ENCODE measurements at regions not wholly inside any gene's neighbourhood (a gene's known extent, or its start where the extent isn't known, plus 50 kb on each side); places are given as distances from the start of the nearest gene placed in this dataset.

DNA sequence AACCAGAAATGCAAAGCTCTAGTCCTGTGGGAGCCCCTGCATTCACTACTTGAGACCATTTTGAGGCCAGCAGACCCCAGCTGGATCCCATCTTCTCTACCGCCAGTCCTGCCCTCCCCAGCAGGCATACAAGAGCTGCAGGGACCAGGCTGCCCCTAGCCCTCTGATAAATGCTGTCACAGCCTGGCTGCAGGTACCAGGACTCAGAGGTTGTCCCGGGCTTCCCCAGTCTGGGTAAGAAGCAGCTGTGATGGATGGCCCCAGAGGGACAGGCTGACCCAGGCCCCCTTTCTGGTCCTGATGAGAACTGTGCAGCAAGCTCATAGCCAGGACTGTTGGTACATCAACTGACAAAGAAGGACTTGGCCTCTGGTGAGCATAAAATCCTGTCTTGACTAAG lies 132.9 kb upstream of the APCDD1 start:
- ATAC-seq (replicated peaks in 1 of 2) (no peak), DNase-seq (no peak)
- no peaks in the 10 kb centered on the region for H3K27me3 Mint-ChIP-seq (ENCODE audit: low read depth)
- no peaks in the 10 kb centered on the region for H3K4me1 Mint-ChIP-seq (ENCODE audit: low read depth)
- H3K27ac Mint-ChIP-seq = no peak overlapping the region
- H3K9me3 Mint-ChIP-seq = no peaks in the 10 kb centered on the region
- no peak overlapping the region for H3K4me3 Mint-ChIP-seq
- no peaks in the 10 kb centered on the region for H3K36me3 Mint-ChIP-seq (ENCODE audit: insufficient read depth in 2 of 2)

DNA sequence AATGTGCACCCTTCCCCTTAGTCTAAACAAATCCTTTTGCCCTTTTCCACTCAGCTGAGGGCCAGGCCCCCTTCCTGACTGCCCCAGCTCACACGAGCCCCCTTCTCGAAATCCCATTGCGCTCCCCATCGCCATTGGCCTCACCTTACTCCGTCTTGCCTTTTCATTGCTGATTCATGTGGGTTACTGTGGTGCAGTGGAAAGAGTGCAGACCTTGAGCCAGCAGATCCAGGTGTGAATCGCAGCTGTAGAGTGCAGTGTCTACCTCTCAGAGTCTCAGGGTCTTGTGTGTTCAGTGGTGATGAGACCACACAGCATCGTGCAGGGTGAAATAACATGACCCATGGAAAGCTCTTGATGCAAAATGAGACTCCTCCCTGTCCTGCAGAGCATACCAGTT lies 132.4 kb upstream of the APCDD1 start:
- H3K36me3 Mint-ChIP-seq (ENCODE audit: insufficient read depth in 2 of 2) = no peaks in the 10 kb centered on the region
- H3K4me1 Mint-ChIP-seq (ENCODE audit: low read depth) = no peaks in the 10 kb centered on the region
- no peak for DNase-seq
- H3K4me3 Mint-ChIP-seq = no peak overlapping the region
- no peaks in the 10 kb centered on the region for H3K9me3 Mint-ChIP-seq
- H3K27ac Mint-ChIP-seq = no peak overlapping the region
- no peaks in the 10 kb centered on the region for H3K27me3 Mint-ChIP-seq (ENCODE audit: low read depth)
- ATAC-seq (replicated peaks in 1 of 2) = no peak

DNA sequence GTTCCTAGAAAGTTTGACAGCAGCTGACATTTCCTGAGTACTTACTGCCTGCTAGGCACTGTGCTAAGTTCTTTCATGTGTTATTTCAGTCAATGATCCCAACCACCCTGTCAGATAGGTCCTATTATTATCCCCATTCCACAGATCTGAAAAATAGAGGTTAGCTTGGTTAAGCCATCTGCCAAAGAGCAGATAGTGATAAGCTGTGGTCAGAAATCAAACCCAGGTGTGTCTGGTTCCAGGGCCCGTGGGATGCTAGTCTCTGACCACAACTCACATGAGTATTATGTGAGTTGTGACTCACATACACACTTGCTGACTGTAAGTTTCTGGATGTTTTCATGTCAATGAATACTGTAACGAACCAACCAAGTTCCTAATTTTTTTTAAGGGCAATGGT lies 132.0 kb upstream of the APCDD1 start:
- H3K27me3 Mint-ChIP-seq (ENCODE audit: low read depth) = no peaks in the 10 kb centered on the region
- DNase-seq = no peak
- no peaks in the 10 kb centered on the region for H3K4me1 Mint-ChIP-seq (ENCODE audit: low read depth)
- ATAC-seq (replicated peaks in 1 of 2) = no peak
- H3K9me3 Mint-ChIP-seq = no peaks in the 10 kb centered on the region
- no peak overlapping the region for H3K4me3 Mint-ChIP-seq
- H3K36me3 Mint-ChIP-seq (ENCODE audit: insufficient read depth in 2 of 2) = no peaks in the 10 kb centered on the region
- H3K27ac Mint-ChIP-seq = no peak overlapping the region

DNA sequence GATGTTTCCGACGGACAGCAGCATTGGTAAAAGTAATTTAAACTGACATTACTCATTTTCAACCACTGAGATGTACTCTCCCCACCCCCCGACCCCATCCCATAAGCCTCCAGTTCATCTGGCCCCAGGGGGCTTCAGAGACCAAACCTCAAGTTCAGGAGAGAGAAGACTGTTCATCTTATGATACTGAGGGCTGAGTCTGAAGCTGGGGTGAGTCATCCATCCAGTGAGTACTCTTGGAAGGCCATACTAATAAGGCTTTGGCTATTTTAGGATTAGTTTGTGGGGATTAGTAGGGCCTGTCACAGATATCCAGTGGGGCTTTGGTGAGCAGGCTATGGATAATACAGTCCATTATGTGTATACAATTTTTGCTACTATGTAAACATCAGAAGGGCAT lies 125.3 kb upstream of the APCDD1 start:
- DNase-seq = no peak
- Mint-ChIP-seq H3K4me3 (no peak overlapping the region), H3K36me3 (ENCODE audit: insufficient read depth in 2 of 2) (no peaks in the 10 kb centered on the region), H3K27ac (no peak overlapping the region), H3K9me3 (no peaks in the 10 kb centered on the region), H3K4me1 (ENCODE audit: low read depth) (no peaks in the 10 kb centered on the region), H3K27me3 (ENCODE audit: low read depth) (no peaks in the 10 kb centered on the region)
- ATAC-seq (replicated peaks in 1 of 2) = no peak

DNA sequence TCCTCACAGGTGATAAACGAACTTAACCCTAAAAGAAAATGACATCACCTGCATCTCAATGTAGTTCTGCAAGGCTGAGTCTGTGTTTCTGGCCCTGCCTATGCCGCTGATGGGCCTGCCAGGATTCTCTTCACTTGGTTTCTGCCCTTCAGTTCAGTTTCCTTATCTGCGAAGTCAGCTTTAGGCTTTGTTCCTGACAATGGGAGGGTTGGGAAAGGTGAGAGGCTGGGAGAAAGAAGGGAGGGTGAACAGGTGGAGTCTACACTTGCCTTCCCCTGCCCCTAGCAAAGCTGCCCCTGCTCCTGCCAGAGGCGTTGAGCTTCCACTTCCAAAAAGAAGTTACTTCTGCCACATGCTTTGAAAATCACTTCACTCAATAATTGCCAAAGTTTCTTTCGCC lies 124.0 kb upstream of the APCDD1 start:
- no peak for ATAC-seq (replicated peaks in 1 of 2)
- H3K27me3 Mint-ChIP-seq (ENCODE audit: low read depth) = no peaks in the 10 kb centered on the region
- H3K4me1 Mint-ChIP-seq (ENCODE audit: low read depth) = no peaks in the 10 kb centered on the region
- H3K27ac Mint-ChIP-seq = no peak overlapping the region
- no peak for DNase-seq
- H3K36me3 Mint-ChIP-seq (ENCODE audit: insufficient read depth in 2 of 2) = no peaks in the 10 kb centered on the region
- H3K4me3 Mint-ChIP-seq = no peak overlapping the region
- no peaks in the 10 kb centered on the region for H3K9me3 Mint-ChIP-seq

DNA sequence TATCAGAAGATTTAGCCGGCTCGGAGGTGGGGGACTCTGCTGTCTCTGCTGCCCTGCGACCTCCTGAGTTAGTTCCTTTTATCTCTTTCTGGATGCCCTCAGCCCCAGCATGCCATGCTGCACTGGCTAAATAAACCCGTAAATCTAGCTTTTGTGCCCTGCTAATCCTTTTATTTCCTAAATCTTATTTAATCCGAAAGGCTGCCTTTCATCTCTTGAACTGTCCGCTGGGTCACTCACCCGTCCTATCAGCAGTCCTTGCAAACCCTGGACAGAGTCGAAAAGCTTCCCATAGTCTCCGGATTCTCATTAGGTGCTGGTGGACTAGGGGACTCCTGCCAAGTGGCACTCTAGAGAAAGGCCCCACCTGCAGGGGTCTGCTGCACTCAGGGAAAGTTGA lies 122.0 kb upstream of the APCDD1 start:
- no peaks in the 10 kb centered on the region for H3K9me3 Mint-ChIP-seq
- no peak overlapping the region for H3K4me3 Mint-ChIP-seq
- no peaks in the 10 kb centered on the region for H3K4me1 Mint-ChIP-seq (ENCODE audit: low read depth)
- no peaks in the 10 kb centered on the region for H3K36me3 Mint-ChIP-seq (ENCODE audit: insufficient read depth in 2 of 2)
- DNase-seq = no peak
- no peak overlapping the region for H3K27ac Mint-ChIP-seq
- ATAC-seq (replicated peaks in 1 of 2) = no peak
- H3K27me3 Mint-ChIP-seq (ENCODE audit: low read depth) = no peaks in the 10 kb centered on the region

DNA sequence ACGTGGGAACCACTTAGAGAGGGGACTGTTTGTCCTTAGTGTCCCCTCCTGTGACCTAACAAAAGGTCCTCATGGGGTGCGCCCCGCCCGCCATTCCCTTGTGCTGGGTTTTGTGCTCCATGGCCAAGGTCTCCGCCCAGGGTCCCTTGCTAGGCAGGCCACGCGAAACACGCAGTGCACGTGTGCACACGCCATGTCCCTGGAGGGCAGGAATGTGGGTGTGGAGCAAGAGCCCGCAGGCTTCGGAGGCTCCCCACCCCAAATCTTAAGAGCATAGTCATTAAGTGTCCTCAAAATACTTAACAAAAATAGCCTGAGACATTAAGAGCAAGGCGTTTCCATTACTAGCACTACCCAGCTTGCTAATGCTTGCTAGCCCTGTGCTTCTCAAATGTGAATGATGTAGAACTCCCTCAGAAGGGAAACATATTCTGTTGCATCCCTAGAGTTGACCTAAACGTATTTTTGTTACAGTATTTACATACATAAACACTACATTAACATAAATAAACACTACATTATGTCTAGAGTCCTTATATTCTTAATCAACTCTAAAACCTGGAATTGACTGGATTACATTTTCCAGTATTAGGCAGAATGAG lies 117.6 kb upstream of the APCDD1 start:
- Mint-ChIP-seq H3K4me3 (no peak overlapping the region), H3K27ac (no peak overlapping the region), H3K36me3 (ENCODE audit: insufficient read depth in 2 of 2) (no peaks in the 10 kb centered on the region), H3K27me3 (ENCODE audit: low read depth) (no peaks in the 10 kb centered on the region), H3K4me1 (ENCODE audit: low read depth) (no peaks in the 10 kb centered on the region), H3K9me3 (peaks cover 2 to 3% of the 10 kb centered on the region in 2 donors)
- ATAC-seq (replicated peaks in 1 of 2) (no peak), DNase-seq (no peak)

DNA sequence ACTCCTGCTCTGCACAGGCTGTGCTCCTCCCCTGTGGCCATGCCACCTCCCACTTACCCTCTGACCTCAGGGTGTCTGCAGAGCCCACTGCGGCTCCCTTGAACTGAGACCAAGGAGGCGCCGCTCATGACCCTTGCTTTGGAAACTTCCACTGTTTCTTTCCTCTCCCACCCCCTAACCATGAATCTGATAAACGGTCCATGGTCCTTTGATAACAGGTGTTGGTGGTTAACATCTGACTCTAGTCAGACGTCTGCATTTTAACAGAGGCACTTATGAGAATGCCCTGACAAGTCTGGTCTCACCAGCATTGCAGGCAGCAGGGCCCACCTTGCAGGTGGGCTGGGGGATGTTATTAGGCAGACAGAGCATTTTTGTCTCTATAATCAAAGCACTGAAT lies 113.6 kb upstream of the APCDD1 start:
- no peak for ATAC-seq (replicated peaks in 1 of 2)
- H3K36me3 Mint-ChIP-seq (ENCODE audit: insufficient read depth in 2 of 2) = peaks cover 0 to 1% of the 10 kb centered on the region in 2 donors
- no peak overlapping the region for H3K4me3 Mint-ChIP-seq
- no peak overlapping the region for H3K27ac Mint-ChIP-seq
- H3K27me3 Mint-ChIP-seq (ENCODE audit: low read depth) = peaks cover 6% of the 10 kb centered on the region
- H3K4me1 Mint-ChIP-seq (ENCODE audit: low read depth) = no peaks in the 10 kb centered on the region
- no peak for DNase-seq
- H3K9me3 Mint-ChIP-seq = peaks cover 2 to 3% of the 10 kb centered on the region in 2 donors

DNA sequence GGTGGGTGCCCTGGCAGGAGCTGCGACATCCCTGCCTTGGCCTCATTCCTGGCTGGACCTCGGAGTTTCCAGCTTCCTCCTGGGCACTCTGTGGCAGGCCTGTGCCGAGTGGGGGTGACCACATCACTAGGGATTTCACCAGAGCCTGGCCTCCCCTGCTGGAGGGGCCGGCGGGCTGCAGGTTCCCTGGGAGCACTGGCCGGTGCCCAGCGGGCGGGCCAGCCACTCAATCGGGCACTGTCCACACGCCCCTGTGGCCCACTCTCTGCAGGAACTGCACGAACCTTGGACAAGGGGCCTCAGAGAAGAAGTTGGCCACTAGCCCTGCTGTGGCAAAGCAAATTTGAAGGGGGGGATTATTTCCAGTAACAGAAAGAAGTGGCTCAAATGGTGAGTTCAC lies 110.7 kb upstream of the APCDD1 start:
- Mint-ChIP-seq H3K36me3 (ENCODE audit: insufficient read depth in 2 of 2) (peaks cover 0 to 1% of the 10 kb centered on the region in 2 donors), H3K27me3 (ENCODE audit: low read depth) (peaks cover 6% of the 10 kb centered on the region), H3K9me3 (peaks cover 2 to 3% of the 10 kb centered on the region in 2 donors), H3K4me3 (no peak overlapping the region), H3K27ac (no peak overlapping the region), H3K4me1 (ENCODE audit: low read depth) (no peaks in the 10 kb centered on the region)
- DNase-seq = no peak
- ATAC-seq (replicated peaks in 1 of 2) = no peak

DNA sequence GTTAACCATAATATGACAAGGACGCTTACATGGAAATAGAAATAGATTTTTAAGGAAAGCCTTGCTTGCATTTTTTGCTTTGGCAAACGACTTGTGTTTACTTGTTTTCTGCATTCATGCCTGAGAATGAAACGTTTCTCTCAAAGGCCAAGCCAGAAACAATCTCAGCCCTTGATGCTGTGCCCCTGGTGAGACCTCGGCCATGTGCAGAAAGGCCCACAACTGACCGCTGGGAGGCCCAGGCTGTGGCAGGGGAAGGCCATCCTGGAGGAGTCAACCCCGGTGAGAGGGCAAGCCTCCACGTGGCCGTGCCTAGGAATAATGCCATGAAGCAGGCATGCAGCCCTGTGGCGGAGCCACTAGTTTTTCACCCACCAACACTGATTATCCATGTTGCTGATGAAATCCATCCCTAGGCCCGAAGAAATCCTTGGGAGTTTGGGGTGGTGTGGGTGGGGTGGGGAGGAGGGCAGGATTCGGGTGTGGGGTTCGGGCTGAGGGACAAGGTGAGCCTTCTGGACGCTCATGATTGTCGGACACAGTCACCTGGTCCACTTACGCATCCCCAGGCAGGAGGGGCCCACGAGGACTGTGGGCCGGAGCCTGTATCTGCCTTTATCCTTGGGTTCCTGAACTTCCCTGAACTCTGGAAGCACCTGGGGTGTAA lies 107.6 kb upstream of the APCDD1 start:
- peaks cover 11% of the 10 kb centered on the region for H3K27me3 Mint-ChIP-seq (ENCODE audit: low read depth)

DNA sequence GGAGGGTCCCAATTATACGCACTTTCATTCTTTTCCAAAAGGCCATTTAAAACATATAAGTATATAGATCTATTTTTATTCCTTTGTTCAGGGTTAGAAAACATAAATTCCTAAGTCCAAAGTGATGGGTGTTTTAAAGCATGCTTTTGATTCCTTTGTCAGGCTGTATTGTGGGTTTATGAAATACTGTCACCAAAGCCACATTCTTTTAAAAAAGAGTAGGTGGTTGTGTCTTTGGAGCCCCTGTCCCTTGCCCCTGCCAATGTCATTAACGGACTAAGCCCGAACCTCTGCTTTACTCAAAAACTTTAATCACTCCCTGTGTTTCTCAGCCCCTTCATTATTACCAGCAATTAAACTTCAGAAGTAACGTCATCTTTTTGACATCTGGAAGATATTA lies 104.9 kb upstream of the APCDD1 start:
- DNase-seq (no peak), ATAC-seq (replicated peaks in 1 of 2) (no peak)
- Mint-ChIP-seq H3K4me3 (no peak overlapping the region), H3K27me3 (ENCODE audit: low read depth) (peaks cover 5% of the 10 kb centered on the region), H3K4me1 (ENCODE audit: low read depth) (no peaks in the 10 kb centered on the region), H3K36me3 (ENCODE audit: insufficient read depth in 2 of 2) (no peaks in the 10 kb centered on the region), H3K27ac (no peak overlapping the region), H3K9me3 (peaks cover 0 to 2% of the 10 kb centered on the region in 2 donors)

More for the DNA sequence above, 107.6 kb upstream of the APCDD1 start:
- ATAC-seq (replicated peaks in 1 of 2) = no peak
- no peak overlapping the region for H3K27ac Mint-ChIP-seq
- H3K9me3 Mint-ChIP-seq = no peaks in the 10 kb centered on the region
- H3K36me3 Mint-ChIP-seq (ENCODE audit: insufficient read depth in 2 of 2) = peaks cover 0 to 1% of the 10 kb centered on the region in 2 donors
- no peak for DNase-seq
- no peak overlapping the region for H3K4me3 Mint-ChIP-seq
- no peaks in the 10 kb centered on the region for H3K4me1 Mint-ChIP-seq (ENCODE audit: low read depth)

DNA sequence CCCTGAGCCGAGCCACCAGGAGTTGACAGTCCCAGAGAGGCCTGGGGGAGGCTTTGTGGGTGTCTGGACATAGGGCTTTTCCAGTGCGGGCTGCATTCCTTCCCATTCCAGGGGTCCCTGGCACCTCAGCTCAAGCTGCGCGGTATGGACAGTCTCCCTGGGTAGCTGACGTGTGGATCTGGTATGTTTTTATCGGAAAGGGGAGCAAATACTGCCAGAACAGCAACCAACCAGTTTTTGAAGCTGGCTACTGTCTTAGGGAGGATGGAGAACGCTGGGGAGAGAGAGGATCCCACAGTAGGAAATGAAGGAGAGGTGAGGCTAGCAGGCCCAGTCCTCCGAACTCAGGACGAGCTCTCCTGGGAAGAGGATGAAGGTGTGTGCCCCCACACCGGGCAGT lies 103.8 kb upstream of the APCDD1 start:
- Mint-ChIP-seq H3K27me3 (ENCODE audit: low read depth) (peaks cover 5% of the 10 kb centered on the region), H3K9me3 (peaks cover 0 to 2% of the 10 kb centered on the region in 2 donors), H3K4me3 (no peak overlapping the region), H3K36me3 (ENCODE audit: insufficient read depth in 2 of 2) (no peaks in the 10 kb centered on the region), H3K27ac (no peak overlapping the region), H3K4me1 (ENCODE audit: low read depth) (no peaks in the 10 kb centered on the region)
- no peak for ATAC-seq (replicated peaks in 1 of 2)
- DNase-seq = no peak

DNA sequence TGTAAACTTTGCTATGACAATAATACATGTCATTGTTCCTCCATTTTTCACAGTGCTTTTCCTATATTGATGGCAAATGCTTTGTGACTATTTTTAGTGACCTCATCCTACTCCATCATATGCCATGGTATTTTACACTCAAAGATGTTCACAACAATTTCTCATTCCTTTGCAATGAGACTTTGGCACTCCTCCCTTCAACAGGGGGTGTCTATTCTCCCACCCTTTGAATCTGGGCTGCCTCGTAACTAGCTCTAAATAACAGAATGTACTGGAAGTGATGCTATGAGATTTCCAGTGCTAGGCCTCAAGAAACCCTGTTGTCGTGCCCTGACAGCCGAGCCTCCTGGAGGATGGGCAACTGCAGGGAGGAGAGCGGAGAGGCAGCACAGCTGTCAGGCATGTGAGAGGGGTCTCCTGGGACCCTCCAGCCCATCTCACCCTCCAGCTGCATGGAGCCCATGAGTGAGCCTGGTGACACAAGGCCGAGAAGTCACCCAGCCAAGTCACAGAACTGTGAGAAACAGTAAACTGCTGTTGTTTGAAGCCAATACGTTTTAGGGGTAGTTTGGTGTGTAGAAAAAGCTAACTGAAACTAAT lies 103.1 kb upstream of the APCDD1 start:
- H3K9me3 Mint-ChIP-seq = peaks cover 5% of the 10 kb centered on the region in 2 donors
- H3K36me3 Mint-ChIP-seq (ENCODE audit: insufficient read depth in 2 of 2) = peaks cover 0 to 5% of the 10 kb centered on the region in 2 donors
- H3K27ac Mint-ChIP-seq = no peak overlapping the region
- H3K4me1 Mint-ChIP-seq (ENCODE audit: low read depth) = no peaks in the 10 kb centered on the region
- DNase-seq (no peak), ATAC-seq (replicated peaks in 1 of 2) (no peak)
- H3K27me3 Mint-ChIP-seq (ENCODE audit: low read depth) = peaks cover 5% of the 10 kb centered on the region
- H3K4me3 Mint-ChIP-seq = no peak overlapping the region

DNA sequence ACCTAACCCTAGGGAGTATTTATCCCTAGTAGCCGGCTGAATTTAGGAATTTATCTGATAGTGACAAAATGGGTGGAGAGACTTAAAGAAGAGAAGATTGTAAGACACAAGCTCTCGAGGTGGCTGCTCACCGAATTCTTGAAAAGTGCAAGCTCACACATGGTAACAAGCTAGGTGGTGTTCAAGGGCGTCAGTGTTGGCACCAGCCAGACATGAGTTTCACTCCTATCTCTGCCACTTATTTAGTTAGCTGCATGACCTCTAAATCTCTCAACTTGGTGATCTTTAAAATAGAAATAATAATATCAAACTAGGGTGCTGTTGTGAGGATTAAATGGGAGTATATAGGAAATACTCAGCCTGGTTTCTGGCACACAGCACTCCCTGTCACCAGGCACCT lies 102.6 kb upstream of the APCDD1 start:
- no peak for DNase-seq
- Mint-ChIP-seq H3K4me3 (no peak overlapping the region), H3K27ac (no peak overlapping the region), H3K4me1 (ENCODE audit: low read depth) (no peaks in the 10 kb centered on the region), H3K9me3 (peaks cover 10% of the 10 kb centered on the region in 2 donors), H3K36me3 (ENCODE audit: insufficient read depth in 2 of 2) (peaks cover 0 to 5% of the 10 kb centered on the region in 2 donors), H3K27me3 (ENCODE audit: low read depth) (peaks cover 5% of the 10 kb centered on the region)
- ATAC-seq (replicated peaks in 1 of 2) = no peak

Data from activated T-cell treated with anti-CD3 and anti-CD28 coated beads, Interleukin-2, amount 50 U/mL, for 72 hours (primary cell).